ENCODE measurements at regions not wholly inside any gene's neighbourhood (a gene's known extent, or its start where the extent isn't known, plus 50 kb on each side); places are given as distances from the start of the nearest gene placed in this dataset.

GRCh38 chr10:121288011-121288410 is 310.2 kb downstream of the FGFR2 start:
- H3K9me3 ChIP-seq: no peaks in the 10 kb centered on the region
- no peak overlapping the region for H3K27ac ChIP-seq
- H3K4me3 ChIP-seq: no peak overlapping the region
- WGBS, 5 donors: 67 to 91% (median 88%) methylated on average over 1 of the region's 1 CpG
- TF ChIP-seq EP300 (IDR thresholded peaks at IDR 0.05) (no peak), POLR2A (IDR thresholded peaks at IDR 0.05) (no peak), CTCF (IDR thresholded peaks at IDR 0.05) (no peak), POLR2AphosphoS5 (IDR thresholded peaks at IDR 0.05) (no peak)
- H3K36me3 ChIP-seq: no peaks in the 10 kb centered on the region
- H3K27me3 ChIP-seq: peaks cover 0 to 2% (median 0%) of the 10 kb centered on the region in 3 donors
- no peak for DNase-seq
- intact Hi-C loops (cut with DNase I; ENCODE audit: low total_unique reads): no loop called here
- H3K4me1 ChIP-seq: peaks cover 0 to 8% (median 3%) of the 10 kb centered on the region in 4 donors

- no peak overlapping the region for H3K27ac ChIP-seq
- H3K4me3 ChIP-seq: no peak overlapping the region
- peaks cover 0 to 8% (median 3%) of the 10 kb centered on the region in 4 donors for H3K4me1 ChIP-seq
- WGBS, 5 donors: 57 to 75% (median 67%) methylated on average over 6 of the region's 6 CpGs
- no peak for DNase-seq
- no peaks in the 10 kb centered on the region for H3K9me3 ChIP-seq
- no peaks in the 10 kb centered on the region for H3K36me3 ChIP-seq
- peaks cover 0 to 13% (median 0%) of the 10 kb centered on the region in 3 donors for H3K27me3 ChIP-seq
- TF ChIP-seq CTCF (IDR thresholded peaks at IDR 0.05) (no peak), EP300 (IDR thresholded peaks at IDR 0.05) (no peak), POLR2AphosphoS5 (IDR thresholded peaks at IDR 0.05) (no peak), POLR2A (IDR thresholded peaks at IDR 0.05) (no peak)
- intact Hi-C loops (cut with DNase I; ENCODE audit: low total_unique reads): no loop called here
These were observed 309.2 kb downstream of the FGFR2 start for GRCh38 chr10:121288864-121289661.

DNA sequence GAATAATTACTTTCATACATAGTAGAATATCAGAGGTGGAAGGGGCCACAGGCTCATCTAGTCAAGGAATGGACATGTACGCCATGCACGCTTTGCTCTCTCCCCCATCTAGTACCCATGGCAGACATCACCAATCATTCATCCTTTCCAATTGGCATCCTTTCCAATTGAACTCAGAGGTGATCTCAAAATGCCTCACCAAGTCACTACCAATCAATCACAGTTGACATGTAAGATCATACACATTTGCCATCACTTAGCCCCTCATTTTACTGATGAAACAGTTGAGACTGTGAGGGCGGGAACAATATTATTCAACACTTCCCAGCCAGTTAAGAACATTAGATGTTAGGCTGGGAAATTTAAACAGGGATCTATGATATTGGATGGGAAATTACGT is 308.4 kb downstream of the FGFR2 start:
- WGBS, 5 donors: 86 to 97% (median 96%) methylated on average over 4 of the region's 4 CpGs
- intact Hi-C loops (cut with DNase I; ENCODE audit: low total_unique reads): no loop called here

DNA sequence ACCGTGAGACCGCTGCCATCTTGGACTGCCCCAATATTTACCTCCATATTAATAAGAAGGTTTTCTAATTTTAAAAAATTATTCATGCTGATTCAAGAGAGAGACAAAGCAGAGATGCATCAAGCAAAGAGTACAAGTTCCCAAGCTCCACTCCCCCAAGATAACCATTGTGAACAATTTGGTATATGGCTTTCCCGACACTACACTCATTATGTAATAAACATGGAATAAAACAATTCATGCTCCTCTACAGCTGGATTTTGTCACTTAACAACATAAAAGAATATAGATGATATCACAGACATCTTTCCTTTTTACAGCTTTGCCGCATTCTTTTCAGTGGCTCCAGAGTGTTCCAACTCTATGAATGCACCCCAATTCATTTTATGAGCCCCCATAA is 307.6 kb downstream of the FGFR2 start:
- intact Hi-C loops (cut with DNase I; ENCODE audit: low total_unique reads): no loop called here
- Histone ChIP-seq H3K36me3 (no peaks in the 10 kb centered on the region), H3K4me1 (no peaks in the 10 kb centered on the region), H3K4me3 (no peak overlapping the region), H3K27me3 (peaks cover 0 to 14% (median 0%) of the 10 kb centered on the region in 3 donors), H3K9me3 (no peaks in the 10 kb centered on the region), H3K27ac (no peak overlapping the region)
- WGBS, 5 donors: 93 to 99% (median 95%) methylated on average over 4 of the region's 4 CpGs
- TF ChIP-seq POLR2A (IDR thresholded peaks at IDR 0.05) (no peak), CTCF (IDR thresholded peaks at IDR 0.05) (no peak), EP300 (IDR thresholded peaks at IDR 0.05) (no peak), POLR2AphosphoS5 (IDR thresholded peaks at IDR 0.05) (no peak)
- DNase-seq: no peak

More for the DNA sequence above, 308.4 kb downstream of the FGFR2 start:
- Histone ChIP-seq H3K27ac (no peak overlapping the region), H3K36me3 (no peaks in the 10 kb centered on the region), H3K9me3 (no peaks in the 10 kb centered on the region), H3K4me1 (peaks cover 0 to 6% (median 3%) of the 10 kb centered on the region in 4 donors), H3K27me3 (peaks cover 0 to 14% (median 0%) of the 10 kb centered on the region in 3 donors), H3K4me3 (no peak overlapping the region)
- no peak for DNase-seq
- no peak for TF ChIP-seq POLR2A (IDR thresholded peaks at IDR 0.05)
- no peak for TF ChIP-seq POLR2AphosphoS5 (IDR thresholded peaks at IDR 0.05)
- no peak for TF ChIP-seq CTCF (IDR thresholded peaks at IDR 0.05)
- TF ChIP-seq EP300 (IDR thresholded peaks at IDR 0.05): no peak

All from stomach (tissue), 8 donors.